ENCODE measurements at regions not wholly inside any gene's neighbourhood (a gene's known extent, or its start where the extent isn't known, plus 50 kb on each side); places are given as distances from the start of the nearest gene placed in this dataset.

GRCh38 chr4:162350331-162350730, 186.5 kb upstream of the FSTL5 start:
- H3K4me3 ChIP-seq (ENCODE audit: low read length), result no peak overlapping the region
- DNase-seq (ENCODE audit: low read depth), result peak; percentile 66
- TF ChIP-seq, protein P1, sequence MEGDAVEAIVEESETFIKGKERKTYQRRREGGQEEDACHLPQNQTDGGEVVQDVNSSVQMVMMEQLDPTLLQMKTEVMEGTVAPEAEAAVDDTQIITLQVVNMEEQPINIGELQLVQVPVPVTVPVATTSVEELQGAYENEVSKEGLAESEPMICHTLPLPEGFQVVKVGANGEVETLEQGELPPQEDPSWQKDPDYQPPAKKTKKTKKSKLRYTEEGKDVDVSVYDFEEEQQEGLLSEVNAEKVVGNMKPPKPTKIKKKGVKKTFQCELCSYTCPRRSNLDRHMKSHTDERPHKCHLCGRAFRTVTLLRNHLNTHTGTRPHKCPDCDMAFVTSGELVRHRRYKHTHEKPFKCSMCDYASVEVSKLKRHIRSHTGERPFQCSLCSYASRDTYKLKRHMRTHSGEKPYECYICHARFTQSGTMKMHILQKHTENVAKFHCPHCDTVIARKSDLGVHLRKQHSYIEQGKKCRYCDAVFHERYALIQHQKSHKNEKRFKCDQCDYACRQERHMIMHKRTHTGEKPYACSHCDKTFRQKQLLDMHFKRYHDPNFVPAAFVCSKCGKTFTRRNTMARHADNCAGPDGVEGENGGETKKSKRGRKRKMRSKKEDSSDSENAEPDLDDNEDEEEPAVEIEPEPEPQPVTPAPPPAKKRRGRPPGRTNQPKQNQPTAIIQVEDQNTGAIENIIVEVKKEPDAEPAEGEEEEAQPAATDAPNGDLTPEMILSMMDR (IDR thresholded peaks at IDR 0.05; ENCODE audit: insufficient read depth, low read depth, low read length, missing control alignments), result no peak

- H3K4me3 ChIP-seq (ENCODE audit: low read length), result no peak overlapping the region
- TF ChIP-seq, protein P1 (IDR thresholded peaks at IDR 0.05; ENCODE audit: insufficient read depth, low read depth, low read length, missing control alignments), result no peak
- no peak for DNase-seq (ENCODE audit: low read depth)
These were observed 185.6 kb upstream of the FSTL5 start for GRCh38 chr4:162349395-162349794.

- no peak overlapping the region for H3K4me3 ChIP-seq (ENCODE audit: low read length)
- TF ChIP-seq, protein P1 (IDR thresholded peaks at IDR 0.05; ENCODE audit: insufficient read depth, low read depth, low read length, missing control alignments), result no peak
These were observed 184.0 kb upstream of the FSTL5 start for GRCh38 chr4:162347842-162348213.

DNA sequence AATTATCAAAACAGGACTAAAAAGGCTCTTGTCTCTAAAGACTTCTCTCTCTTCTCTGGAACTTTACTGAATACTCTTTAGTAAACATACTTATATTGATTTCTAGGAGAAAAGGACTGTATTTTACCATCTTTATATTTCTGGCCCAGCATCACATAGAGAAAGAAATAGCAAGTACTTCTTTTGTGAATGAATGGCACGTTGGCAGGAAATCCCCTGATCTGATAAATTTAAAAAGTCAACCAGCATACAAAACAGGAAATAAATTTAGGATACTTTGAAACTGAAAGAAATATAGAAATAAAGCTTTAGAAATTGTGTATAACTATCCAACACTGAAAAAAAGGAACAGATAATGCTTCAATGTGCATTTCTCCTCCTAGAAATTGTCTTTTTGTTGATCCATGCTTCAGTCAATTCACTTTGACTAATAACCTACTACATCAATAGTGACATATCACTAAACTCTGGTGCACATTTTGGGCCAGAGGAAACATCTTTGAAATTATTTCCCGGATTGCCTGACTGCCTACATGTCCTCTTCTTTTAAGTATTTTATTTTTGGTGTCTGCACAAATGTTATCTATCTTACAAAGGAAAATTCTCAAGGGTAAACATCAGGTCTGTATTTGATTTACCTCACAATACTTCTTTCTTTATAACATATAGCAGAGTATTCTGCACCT, 183.5 kb upstream of the FSTL5 start:
- no peak overlapping the region for H3K4me3 ChIP-seq (ENCODE audit: low read length)
- DNase-seq (ENCODE audit: low read depth), result no peak
- TF ChIP-seq, protein P1 (IDR thresholded peaks at IDR 0.05; ENCODE audit: insufficient read depth, low read depth, low read length, missing control alignments), result no peak

More at GRCh38 chr4:162347842-162348213, 184.0 kb upstream of the FSTL5 start:
- DNase-seq (ENCODE audit: low read depth), result no peak

GRCh38 chr4:162343967-162344366, 180.2 kb upstream of the FSTL5 start:
- DNase-seq (ENCODE audit: low read depth), result no peak
- TF ChIP-seq, protein P1 (IDR thresholded peaks at IDR 0.05; ENCODE audit: insufficient read depth, low read depth, low read length, missing control alignments), result no peak
- no peak overlapping the region for H3K4me3 ChIP-seq (ENCODE audit: low read length)

- H3K4me3 ChIP-seq (ENCODE audit: low read length), result no peak overlapping the region
- no peak for DNase-seq (ENCODE audit: low read depth)
- TF ChIP-seq, protein P1 (IDR thresholded peaks at IDR 0.05; ENCODE audit: insufficient read depth, low read depth, low read length, missing control alignments), result no peak
These were observed 177.7 kb upstream of the FSTL5 start for GRCh38 chr4:162341533-162341932.

- no peak overlapping the region for H3K4me3 ChIP-seq (ENCODE audit: low read length)
- TF ChIP-seq, protein P1 (IDR thresholded peaks at IDR 0.05; ENCODE audit: insufficient read depth, low read depth, low read length, missing control alignments), result no peak
- no peak for DNase-seq (ENCODE audit: low read depth)
These were observed 160.1 kb upstream of the FSTL5 start for GRCh38 chr4:162323919-162324318.
